GM18498 (cell line): ENCODE measurements at regions not wholly inside any gene's neighbourhood (a gene's known extent, or its start where the extent isn't known, plus 50 kb on each side); places are given as distances from the start of the nearest gene placed in this dataset.
"Not testable (repeated sequence)": the region's sequence is repeated elsewhere in the genome, so short reads cannot be mapped to it uniquely, and the experiment has no call there.

Experiments
- ATAC-seq: cut with Tn5 transposase; IDR thresholded peaks from one replicate; pipeline ENCODE4 v1.9.1; 2021; ENCODE audit warnings: mild to moderate bottlenecking, moderate library complexity; ENCODE audit not compliant: unreplicated experiment

GRCh38 chr5:97568382-97568781 lies 385.3 kb upstream of the RIOK2 start:
- ATAC-seq: no peak

GRCh38 chr5:97570242-97570641 lies 387.2 kb upstream of the RIOK2 start:
- ATAC-seq: no peak

GRCh38 chr5:97575322-97575721 lies 392.3 kb upstream of the RIOK2 start:
- ATAC-seq: no peak

GRCh38 chr5:97576956-97577355 lies 393.9 kb upstream of the RIOK2 start:
- no peak for ATAC-seq

GRCh38 chr5:97579977-97580376 lies 396.9 kb upstream of the RIOK2 start:
- not testable (repeated sequence) for ATAC-seq

GRCh38 chr5:97580746-97581145 lies 397.7 kb upstream of the RIOK2 start:
- no peak for ATAC-seq

- ATAC-seq: no peak
Observed at GRCh38 chr5:97591781-97592180, 408.7 kb upstream of the RIOK2 start.

- ATAC-seq: no peak
Observed at GRCh38 chr5:97600486-97600885, 417.4 kb upstream of the RIOK2 start.

GRCh38 chr5:97601651-97602050 lies 418.6 kb upstream of the RIOK2 start:
- no peak for ATAC-seq

GRCh38 chr5:97606531-97606930 lies 423.5 kb upstream of the RIOK2 start:
- ATAC-seq: no peak

- ATAC-seq: no peak
Observed at GRCh38 chr5:97608501-97608900, 425.5 kb upstream of the RIOK2 start.

GRCh38 chr5:97618721-97619120 lies 435.7 kb upstream of the RIOK2 start:
- no peak for ATAC-seq

- ATAC-seq: no peak
Observed at GRCh38 chr5:97623441-97623840, 440.4 kb upstream of the RIOK2 start.

- ATAC-seq: no peak
Observed at GRCh38 chr5:97624886-97625285, 441.8 kb upstream of the RIOK2 start.

- no peak for ATAC-seq
Observed at GRCh38 chr5:97627272-97627671, 444.2 kb upstream of the RIOK2 start.

GRCh38 chr5:97628031-97628430 lies 445.0 kb upstream of the RIOK2 start:
- no peak for ATAC-seq

- no peak for ATAC-seq
Observed at GRCh38 chr5:97628807-97629206, 445.8 kb upstream of the RIOK2 start.

- ATAC-seq: no peak
Observed at GRCh38 chr5:97629276-97629675, 446.2 kb upstream of the RIOK2 start.

GRCh38 chr5:97635553-97635952 lies 452.5 kb upstream of the RIOK2 start:
- ATAC-seq: peak; percentile 88

GRCh38 chr5:97636766-97637165 lies 453.7 kb upstream of the RIOK2 start:
- ATAC-seq: no peak

- no peak for ATAC-seq
Observed at GRCh38 chr5:97641081-97641480, 458.0 kb upstream of the RIOK2 start.

GRCh38 chr5:97644206-97644605 lies 461.2 kb upstream of the RIOK2 start:
- ATAC-seq: no peak

- ATAC-seq: no peak
Observed at GRCh38 chr5:97644896-97645295, 461.8 kb upstream of the RIOK2 start.

GRCh38 chr5:97657239-97657638 lies 474.2 kb upstream of the RIOK2 start:
- ATAC-seq: no peak
